ENCODE measurements at regions not wholly inside any gene's neighbourhood (a gene's known extent, or its start where the extent isn't known, plus 50 kb on each side); places are given as distances from the start of the nearest gene placed in this dataset.
"Not testable (repeated sequence)": the region's sequence is repeated elsewhere in the genome, so short reads cannot be mapped to it uniquely, and the experiment has no call there.

- DNase-seq = no peak
Observed at GRCh38 chr21:33121715-33122475, 52.0 kb downstream of the OLIG1 start.

- no peak for DNase-seq
Observed at GRCh38 chr21:33122507-33122906, 52.6 kb downstream of the OLIG1 start.

GRCh38 chr21:33123374-33124123 is 53.6 kb downstream of the OLIG1 start:
- no peak for DNase-seq

- no peak for DNase-seq
Observed at GRCh38 chr21:33124889-33125288, 54.9 kb downstream of the OLIG1 start.

- no peak for DNase-seq
Observed at GRCh38 chr21:33125680-33126375, 55.9 kb downstream of the OLIG1 start.

GRCh38 chr21:33126569-33126968 is 56.6 kb downstream of the OLIG1 start:
- DNase-seq = no peak

GRCh38 chr21:33127154-33127867 is 57.4 kb downstream of the OLIG1 start:
- no peak for DNase-seq

- DNase-seq = no peak
Observed at GRCh38 chr21:33127868-33128242, 57.9 kb downstream of the OLIG1 start.

GRCh38 chr21:33128538-33128937 is 58.6 kb downstream of the OLIG1 start:
- no peak for DNase-seq

GRCh38 chr21:33132054-33132453 is 62.1 kb downstream of the OLIG1 start:
- no peak for DNase-seq

GRCh38 chr21:33133892-33134291 is 64.0 kb downstream of the OLIG1 start:
- no peak for DNase-seq

- DNase-seq = no peak
Observed at GRCh38 chr21:33135925-33136324, 66.0 kb downstream of the OLIG1 start.

- no peak for DNase-seq
Observed at GRCh38 chr21:33136847-33137502, 67.0 kb downstream of the OLIG1 start.

- DNase-seq = no peak
Observed at GRCh38 chr21:33139084-33139483, 69.1 kb downstream of the OLIG1 start.

- no peak for DNase-seq
Observed at GRCh38 chr21:33140288-33140687, 70.3 kb downstream of the OLIG1 start.

- no peak for DNase-seq
Observed at GRCh38 chr21:33146467-33146866, 76.5 kb downstream of the OLIG1 start.

- DNase-seq = no peak
Observed at GRCh38 chr21:33149181-33149580, 79.2 kb downstream of the OLIG1 start.

GRCh38 chr21:33150968-33151367 is 78.8 kb upstream of the IFNAR2 start:
- not testable (repeated sequence) for DNase-seq

- no peak for DNase-seq
Observed at GRCh38 chr21:33151941-33152731, 77.6 kb upstream of the IFNAR2 start.

- no peak for DNase-seq
Observed at GRCh38 chr21:33152732-33153130, 77.0 kb upstream of the IFNAR2 start.

GRCh38 chr21:33155005-33155404 is 74.7 kb upstream of the IFNAR2 start:
- no peak for DNase-seq
